GM21576 (cell line): ENCODE measurements at regions not wholly inside any gene's neighbourhood (a gene's known extent, or its start where the extent isn't known, plus 50 kb on each side); places are given as distances from the start of the nearest gene placed in this dataset.
A peak's percentile ranks its signal among the peaks of the same experiment; 100 is the strongest.

Experiments used
- ATAC-seq: cut with Tn5 transposase; IDR thresholded peaks from one replicate; pipeline ENCODE4 v1.9.1; 2021; ENCODE audit warnings: mild to moderate bottlenecking, moderate library complexity; ENCODE audit not compliant: unreplicated experiment

GRCh38 chr15:79656151-79657000 lies 224.2 kb downstream of the MINAR1 start:
- no peak for ATAC-seq

- ATAC-seq, result no peak
These were observed 225.6 kb downstream of the MINAR1 start for GRCh38 chr15:79657722-79658121.

- no peak for ATAC-seq
These were observed 227.6 kb downstream of the MINAR1 start for GRCh38 chr15:79659691-79660090.

GRCh38 chr15:79661411-79661810 lies 229.3 kb downstream of the MINAR1 start:
- no peak for ATAC-seq

GRCh38 chr15:79673416-79674123 lies 223.2 kb downstream of the MTHFS start:
- ATAC-seq, result peak; percentile 73

- no peak for ATAC-seq
These were observed 222.7 kb downstream of the MTHFS start for GRCh38 chr15:79674124-79674465.

GRCh38 chr15:79675982-79676381 lies 220.8 kb downstream of the MTHFS start:
- no peak for ATAC-seq

GRCh38 chr15:79676621-79677020 lies 220.2 kb downstream of the MTHFS start:
- no peak for ATAC-seq

- ATAC-seq, result no peak
These were observed 219.6 kb downstream of the MTHFS start for GRCh38 chr15:79677241-79677640.

GRCh38 chr15:79678032-79678701 lies 218.6 kb downstream of the MTHFS start:
- ATAC-seq, result no peak

- ATAC-seq, result no peak
These were observed 216.1 kb downstream of the MTHFS start for GRCh38 chr15:79680720-79681119.

GRCh38 chr15:79682285-79682684 lies 214.5 kb downstream of the MTHFS start:
- ATAC-seq, result no peak

- no peak for ATAC-seq
These were observed 213.9 kb downstream of the MTHFS start for GRCh38 chr15:79682851-79683288.

- no peak for ATAC-seq
These were observed 207.8 kb downstream of the MTHFS start for GRCh38 chr15:79689030-79689429.

- no peak for ATAC-seq
These were observed 195.8 kb downstream of the MTHFS start for GRCh38 chr15:79700951-79701480.

- no peak for ATAC-seq
These were observed 194.2 kb downstream of the MTHFS start for GRCh38 chr15:79702621-79703020.

- no peak for ATAC-seq
These were observed 175.6 kb downstream of the MTHFS start for GRCh38 chr15:79721256-79721655.

- ATAC-seq, result no peak
These were observed 172.5 kb downstream of the MTHFS start for GRCh38 chr15:79724312-79724711.

GRCh38 chr15:79724804-79725203 lies 172.0 kb downstream of the MTHFS start:
- ATAC-seq, result no peak

- no peak for ATAC-seq
These were observed 167.9 kb downstream of the MTHFS start for GRCh38 chr15:79728867-79729266.

GRCh38 chr15:79736435-79737000 lies 160.3 kb downstream of the MTHFS start:
- ATAC-seq, result no peak
